ENCODE measurements at regions not wholly inside any gene's neighbourhood (a gene's known extent, or its start where the extent isn't known, plus 50 kb on each side); places are given as distances from the start of the nearest gene placed in this dataset.

DNA sequence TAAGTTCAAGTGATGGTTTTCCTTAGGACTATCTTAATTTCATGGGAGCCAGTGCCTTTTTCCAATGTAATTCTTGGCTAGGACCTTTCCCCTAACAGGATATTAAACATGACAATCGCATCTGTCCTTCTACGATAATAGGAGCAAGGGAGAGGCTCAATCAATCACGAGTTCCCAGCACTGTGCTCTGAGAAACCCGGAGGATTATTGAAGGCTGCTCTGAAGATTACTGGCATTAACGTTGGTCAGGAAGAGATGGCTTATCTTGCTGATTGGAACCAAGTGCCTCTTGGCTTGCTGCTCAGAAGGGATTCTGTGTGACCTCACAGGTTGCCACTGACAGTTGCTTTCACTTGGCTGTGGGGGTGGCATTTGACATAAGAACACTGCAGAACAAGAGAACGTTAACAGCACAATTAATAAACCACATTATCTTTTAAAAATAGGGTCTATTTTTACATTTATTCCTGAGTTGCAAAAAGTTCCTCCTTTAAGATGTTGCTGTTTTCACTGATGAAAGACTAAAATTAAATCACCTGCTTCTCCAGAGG, 252.1 kb upstream of the TAC1 start:
- H3K36me3 ChIP-seq (ENCODE audit: insufficient read depth) = no peaks in the 10 kb centered on the region
- H3K4me1 ChIP-seq (ENCODE audit: insufficient read depth) = no peaks in the 10 kb centered on the region
- no peak overlapping the region for H3K4me3 ChIP-seq
- Mint-ChIP-seq H3K36me3 (ENCODE audit: low read depth) (no peaks in the 10 kb centered on the region), H3K27me3 (ENCODE audit: insufficient read depth, low read depth, poor library complexity) (peaks cover 3% of the 10 kb centered on the region), H3K9me3 (no peaks in the 10 kb centered on the region), H3K4me1 (no peaks in the 10 kb centered on the region), H3K4me3 (no peak overlapping the region), H3K27ac (no peak overlapping the region)
- DNase-seq (ENCODE audit: low spot score) = no peak
- H3K27me3 ChIP-seq (ENCODE audit: insufficient read depth) = no peaks in the 10 kb centered on the region
- no peak for ATAC-seq
- no peak overlapping the region for H3K27ac ChIP-seq (ENCODE audit: low read depth)
- 0 out of 2 replicates have a peak overlapping the region, but pooled peaks have one; percentile 5 for H2AFZ ChIP-seq
- TF ChIP-seq EZH2 (IDR thresholded peaks at IDR 0.05; ENCODE audit: low read depth, unreplicated experiment) (no peak), JUNB (IDR thresholded peaks at IDR 0.05; ENCODE audit: unreplicated experiment) (no peak), POLR2AphosphoS5 (IDR thresholded peaks at IDR 0.05; ENCODE audit: low read depth) (no peak), CREB1 (CRISPR knock-in tag; IDR thresholded peaks at IDR 0.05; ENCODE audit: low read depth) (no peak), EZH2phosphoT487 (IDR thresholded peaks at IDR 0.05; ENCODE audit: unreplicated experiment) (no peak), STAT1 (IDR thresholded peaks at IDR 0.05; ENCODE audit: unreplicated experiment) (no peak), ZNF331 (CRISPR knock-in tag; IDR thresholded peaks at IDR 0.05; ENCODE audit: low read depth) (no peak), ZNF114 (CRISPR knock-in tag; IDR thresholded peaks at IDR 0.05) (no peak)
- TF ChIP-seq, protein P1, sequence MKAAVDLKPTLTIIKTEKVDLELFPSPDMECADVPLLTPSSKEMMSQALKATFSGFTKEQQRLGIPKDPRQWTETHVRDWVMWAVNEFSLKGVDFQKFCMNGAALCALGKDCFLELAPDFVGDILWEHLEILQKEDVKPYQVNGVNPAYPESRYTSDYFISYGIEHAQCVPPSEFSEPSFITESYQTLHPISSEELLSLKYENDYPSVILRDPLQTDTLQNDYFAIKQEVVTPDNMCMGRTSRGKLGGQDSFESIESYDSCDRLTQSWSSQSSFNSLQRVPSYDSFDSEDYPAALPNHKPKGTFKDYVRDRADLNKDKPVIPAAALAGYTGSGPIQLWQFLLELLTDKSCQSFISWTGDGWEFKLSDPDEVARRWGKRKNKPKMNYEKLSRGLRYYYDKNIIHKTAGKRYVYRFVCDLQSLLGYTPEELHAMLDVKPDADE (IDR thresholded peaks at IDR 0.05) = no peak
- TF ChIP-seq, protein P2, sequence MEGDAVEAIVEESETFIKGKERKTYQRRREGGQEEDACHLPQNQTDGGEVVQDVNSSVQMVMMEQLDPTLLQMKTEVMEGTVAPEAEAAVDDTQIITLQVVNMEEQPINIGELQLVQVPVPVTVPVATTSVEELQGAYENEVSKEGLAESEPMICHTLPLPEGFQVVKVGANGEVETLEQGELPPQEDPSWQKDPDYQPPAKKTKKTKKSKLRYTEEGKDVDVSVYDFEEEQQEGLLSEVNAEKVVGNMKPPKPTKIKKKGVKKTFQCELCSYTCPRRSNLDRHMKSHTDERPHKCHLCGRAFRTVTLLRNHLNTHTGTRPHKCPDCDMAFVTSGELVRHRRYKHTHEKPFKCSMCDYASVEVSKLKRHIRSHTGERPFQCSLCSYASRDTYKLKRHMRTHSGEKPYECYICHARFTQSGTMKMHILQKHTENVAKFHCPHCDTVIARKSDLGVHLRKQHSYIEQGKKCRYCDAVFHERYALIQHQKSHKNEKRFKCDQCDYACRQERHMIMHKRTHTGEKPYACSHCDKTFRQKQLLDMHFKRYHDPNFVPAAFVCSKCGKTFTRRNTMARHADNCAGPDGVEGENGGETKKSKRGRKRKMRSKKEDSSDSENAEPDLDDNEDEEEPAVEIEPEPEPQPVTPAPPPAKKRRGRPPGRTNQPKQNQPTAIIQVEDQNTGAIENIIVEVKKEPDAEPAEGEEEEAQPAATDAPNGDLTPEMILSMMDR (conservative IDR thresholded peaks at IDR 0.05; ENCODE audit: low read depth in 2 of 2) = no peak
- TF ChIP-seq, protein P3, sequence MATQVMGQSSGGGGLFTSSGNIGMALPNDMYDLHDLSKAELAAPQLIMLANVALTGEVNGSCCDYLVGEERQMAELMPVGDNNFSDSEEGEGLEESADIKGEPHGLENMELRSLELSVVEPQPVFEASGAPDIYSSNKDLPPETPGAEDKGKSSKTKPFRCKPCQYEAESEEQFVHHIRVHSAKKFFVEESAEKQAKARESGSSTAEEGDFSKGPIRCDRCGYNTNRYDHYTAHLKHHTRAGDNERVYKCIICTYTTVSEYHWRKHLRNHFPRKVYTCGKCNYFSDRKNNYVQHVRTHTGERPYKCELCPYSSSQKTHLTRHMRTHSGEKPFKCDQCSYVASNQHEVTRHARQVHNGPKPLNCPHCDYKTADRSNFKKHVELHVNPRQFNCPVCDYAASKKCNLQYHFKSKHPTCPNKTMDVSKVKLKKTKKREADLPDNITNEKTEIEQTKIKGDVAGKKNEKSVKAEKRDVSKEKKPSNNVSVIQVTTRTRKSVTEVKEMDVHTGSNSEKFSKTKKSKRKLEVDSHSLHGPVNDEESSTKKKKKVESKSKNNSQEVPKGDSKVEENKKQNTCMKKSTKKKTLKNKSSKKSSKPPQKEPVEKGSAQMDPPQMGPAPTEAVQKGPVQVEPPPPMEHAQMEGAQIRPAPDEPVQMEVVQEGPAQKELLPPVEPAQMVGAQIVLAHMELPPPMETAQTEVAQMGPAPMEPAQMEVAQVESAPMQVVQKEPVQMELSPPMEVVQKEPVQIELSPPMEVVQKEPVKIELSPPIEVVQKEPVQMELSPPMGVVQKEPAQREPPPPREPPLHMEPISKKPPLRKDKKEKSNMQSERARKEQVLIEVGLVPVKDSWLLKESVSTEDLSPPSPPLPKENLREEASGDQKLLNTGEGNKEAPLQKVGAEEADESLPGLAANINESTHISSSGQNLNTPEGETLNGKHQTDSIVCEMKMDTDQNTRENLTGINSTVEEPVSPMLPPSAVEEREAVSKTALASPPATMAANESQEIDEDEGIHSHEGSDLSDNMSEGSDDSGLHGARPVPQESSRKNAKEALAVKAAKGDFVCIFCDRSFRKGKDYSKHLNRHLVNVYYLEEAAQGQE (IDR thresholded peaks at IDR 0.05; ENCODE audit: unreplicated experiment) = no peak
- TF ChIP-seq, protein P4, sequence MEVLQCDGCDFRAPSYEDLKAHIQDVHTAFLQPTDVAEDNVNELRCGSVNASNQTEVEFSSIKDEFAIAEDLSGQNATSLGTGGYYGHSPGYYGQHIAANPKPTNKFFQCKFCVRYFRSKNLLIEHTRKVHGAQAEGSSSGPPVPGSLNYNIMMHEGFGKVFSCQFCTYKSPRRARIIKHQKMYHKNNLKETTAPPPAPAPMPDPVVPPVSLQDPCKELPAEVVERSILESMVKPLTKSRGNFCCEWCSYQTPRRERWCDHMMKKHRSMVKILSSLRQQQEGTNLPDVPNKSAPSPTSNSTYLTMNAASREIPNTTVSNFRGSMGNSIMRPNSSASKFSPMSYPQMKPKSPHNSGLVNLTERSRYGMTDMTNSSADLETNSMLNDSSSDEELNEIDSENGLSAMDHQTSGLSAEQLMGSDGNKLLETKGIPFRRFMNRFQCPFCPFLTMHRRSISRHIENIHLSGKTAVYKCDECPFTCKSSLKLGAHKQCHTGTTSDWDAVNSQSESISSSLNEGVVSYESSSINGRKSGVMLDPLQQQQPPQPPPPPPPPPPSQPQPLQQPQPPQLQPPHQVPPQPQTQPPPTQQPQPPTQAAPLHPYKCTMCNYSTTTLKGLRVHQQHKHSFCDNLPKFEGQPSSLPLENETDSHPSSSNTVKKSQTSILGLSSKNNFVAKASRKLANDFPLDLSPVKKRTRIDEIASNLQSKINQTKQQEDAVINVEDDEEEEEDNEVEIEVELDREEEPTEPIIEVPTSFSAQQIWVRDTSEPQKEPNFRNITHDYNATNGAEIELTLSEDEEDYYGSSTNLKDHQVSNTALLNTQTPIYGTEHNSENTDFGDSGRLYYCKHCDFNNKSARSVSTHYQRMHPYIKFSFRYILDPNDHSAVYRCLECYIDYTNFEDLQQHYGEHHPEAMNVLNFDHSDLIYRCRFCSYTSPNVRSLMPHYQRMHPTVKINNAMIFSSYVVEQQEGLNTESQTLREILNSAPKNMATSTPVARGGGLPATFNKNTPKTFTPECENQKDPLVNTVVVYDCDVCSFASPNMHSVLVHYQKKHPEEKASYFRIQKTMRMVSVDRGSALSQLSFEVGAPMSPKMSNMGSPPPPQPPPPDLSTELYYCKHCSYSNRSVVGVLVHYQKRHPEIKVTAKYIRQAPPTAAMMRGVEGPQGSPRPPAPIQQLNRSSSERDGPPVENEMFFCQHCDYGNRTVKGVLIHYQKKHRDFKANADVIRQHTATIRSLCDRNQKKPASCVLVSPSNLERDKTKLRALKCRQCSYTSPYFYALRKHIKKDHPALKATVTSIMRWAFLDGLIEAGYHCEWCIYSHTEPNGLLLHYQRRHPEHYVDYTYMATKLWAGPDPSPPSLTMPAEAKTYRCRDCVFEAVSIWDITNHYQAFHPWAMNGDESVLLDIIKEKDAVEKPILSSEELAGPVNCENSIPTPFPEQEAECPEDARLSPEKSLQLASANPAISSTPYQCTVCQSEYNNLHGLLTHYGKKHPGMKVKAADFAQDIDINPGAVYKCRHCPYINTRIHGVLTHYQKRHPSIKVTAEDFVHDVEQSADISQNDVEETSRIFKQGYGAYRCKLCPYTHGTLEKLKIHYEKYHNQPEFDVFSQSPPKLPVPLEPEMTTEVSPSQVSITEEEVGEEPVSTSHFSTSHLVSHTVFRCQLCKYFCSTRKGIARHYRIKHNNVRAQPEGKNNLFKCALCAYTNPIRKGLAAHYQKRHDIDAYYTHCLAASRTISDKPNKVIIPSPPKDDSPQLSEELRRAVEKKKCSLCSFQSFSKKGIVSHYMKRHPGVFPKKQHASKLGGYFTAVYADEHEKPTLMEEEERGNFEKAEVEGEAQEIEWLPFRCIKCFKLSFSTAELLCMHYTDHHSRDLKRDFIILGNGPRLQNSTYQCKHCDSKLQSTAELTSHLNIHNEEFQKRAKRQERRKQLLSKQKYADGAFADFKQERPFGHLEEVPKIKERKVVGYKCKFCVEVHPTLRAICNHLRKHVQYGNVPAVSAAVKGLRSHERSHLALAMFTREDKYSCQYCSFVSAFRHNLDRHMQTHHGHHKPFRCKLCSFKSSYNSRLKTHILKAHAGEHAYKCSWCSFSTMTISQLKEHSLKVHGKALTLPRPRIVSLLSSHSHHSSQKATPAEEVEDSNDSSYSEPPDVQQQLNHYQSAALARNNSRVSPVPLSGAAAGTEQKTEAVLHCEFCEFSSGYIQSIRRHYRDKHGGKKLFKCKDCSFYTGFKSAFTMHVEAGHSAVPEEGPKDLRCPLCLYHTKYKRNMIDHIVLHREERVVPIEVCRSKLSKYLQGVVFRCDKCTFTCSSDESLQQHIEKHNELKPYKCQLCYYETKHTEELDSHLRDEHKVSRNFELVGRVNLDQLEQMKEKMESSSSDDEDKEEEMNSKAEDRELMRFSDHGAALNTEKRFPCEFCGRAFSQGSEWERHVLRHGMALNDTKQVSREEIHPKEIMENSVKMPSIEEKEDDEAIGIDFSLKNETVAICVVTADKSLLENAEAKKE (CRISPR knock-in tag; IDR thresholded peaks at IDR 0.05) = no peak
- no peaks in the 10 kb centered on the region for H4K20me1 ChIP-seq (replicated peaks; ENCODE audit: insufficient read depth)
- H3K9me2 ChIP-seq (ENCODE audit: insufficient read depth) = 0 out of 2 replicates have a peak, but pooled peaks cover 8% of the 10 kb centered on the region
- H3K79me2 ChIP-seq (replicated peaks; ENCODE audit: insufficient read depth) = no peaks in the 10 kb centered on the region
- no peak overlapping the region for H3K4me2 ChIP-seq
- no peaks in the 10 kb centered on the region for H3F3A ChIP-seq (replicated peaks; ENCODE audit: low read depth)

All from GM23338 (cell line).